Right lobe of liver (tissue), 4 donors: ENCODE measurements at regions not wholly inside any gene's neighbourhood (a gene's known extent, or its start where the extent isn't known, plus 50 kb on each side); places are given as distances from the start of the nearest gene placed in this dataset.

ENCODE experiments used
- POLR2A ChIP-seq: fragments of 450-650 bp; IDR thresholded peaks from one replicate; pipeline ENCODE4 v1.6.1; 2017; ENCODE audit warnings: antibody characterized with exemption, mild to moderate bottlenecking
- TF ChIP-seq, protein P1 (sequence below), 4 donors: fragments of 200-600 bp in 3 of 4; fragments of 450-650 bp in 1 of 4; IDR thresholded peaks; one replicate each; pipeline versions ENCODE4 v1.5.1 to v1.8.0; 2016 to 2022; ENCODE audit warnings: antibody characterized with exemption in 4 of 4, mild to moderate bottlenecking in 2 of 4
- donor health status: DM: no; HTN: no; CAD: no.
- donor health status: DM: no; HTN: no; CAD: no.
- donor health status: DM: no; HTN: yes; CAD: no.

- TF ChIP-seq POLR2A: no peak
- TF ChIP-seq, protein P1, sequence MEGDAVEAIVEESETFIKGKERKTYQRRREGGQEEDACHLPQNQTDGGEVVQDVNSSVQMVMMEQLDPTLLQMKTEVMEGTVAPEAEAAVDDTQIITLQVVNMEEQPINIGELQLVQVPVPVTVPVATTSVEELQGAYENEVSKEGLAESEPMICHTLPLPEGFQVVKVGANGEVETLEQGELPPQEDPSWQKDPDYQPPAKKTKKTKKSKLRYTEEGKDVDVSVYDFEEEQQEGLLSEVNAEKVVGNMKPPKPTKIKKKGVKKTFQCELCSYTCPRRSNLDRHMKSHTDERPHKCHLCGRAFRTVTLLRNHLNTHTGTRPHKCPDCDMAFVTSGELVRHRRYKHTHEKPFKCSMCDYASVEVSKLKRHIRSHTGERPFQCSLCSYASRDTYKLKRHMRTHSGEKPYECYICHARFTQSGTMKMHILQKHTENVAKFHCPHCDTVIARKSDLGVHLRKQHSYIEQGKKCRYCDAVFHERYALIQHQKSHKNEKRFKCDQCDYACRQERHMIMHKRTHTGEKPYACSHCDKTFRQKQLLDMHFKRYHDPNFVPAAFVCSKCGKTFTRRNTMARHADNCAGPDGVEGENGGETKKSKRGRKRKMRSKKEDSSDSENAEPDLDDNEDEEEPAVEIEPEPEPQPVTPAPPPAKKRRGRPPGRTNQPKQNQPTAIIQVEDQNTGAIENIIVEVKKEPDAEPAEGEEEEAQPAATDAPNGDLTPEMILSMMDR (IDR thresholded peaks at IDR 0.05): no peak
These were observed 155.2 kb upstream of the RSPO3 start for GRCh38 chr6:126963077-126963809.
